K562 (cell line): ENCODE measurements at regions not wholly inside any gene's neighbourhood (a gene's known extent, or its start where the extent isn't known, plus 50 kb on each side); places are given as distances from the start of the nearest gene placed in this dataset.

Experiments
- ATAC-seq: fragments of 200-7000 bp; cut with Tn5 transposase; 3 replicates; pipeline ENCODE4 v1.9.1; 2020; ENCODE audit warnings: moderate library complexity
- BruUV-seq: library from RNA; stranded (reverse); fragments of 400-500 nt; replicated peaks from 2 replicates; lab custom pipeline; 2021; lab: Mats Ljungman, UMichigan
- CTCF ChIA-PET: fragments of 300-600 bp; formaldehyde crosslinking; extraction: SDS; loops from one replicate; lab custom pipeline; 2021; ENCODE audit warnings: low intra/inter-chr PET ratio; lab: Yijun Ruan, JAX
- POLR2A ChIA-PET: fragments of 300-600, 350-650 bp; sonication (Branson Sonifier 250); formaldehyde crosslinking; extraction: SDS; loops from one replicate; lab custom pipeline; 2021; ENCODE audit warnings: antibody characterized with exemption, inconsistent platforms; lab: Yijun Ruan, JAX
- DNase-seq, 4 experiments: peaks; one replicate each; pipeline versions ENCODE4 v3.0.0 to v3.0.0-alpha.2; 2011 to 2018; ENCODE audit warnings: low spot score in 3 of 4, mixed read lengths in 3 of 4; ENCODE audit errors: extremely low read depth in 1 of 4
- FAIRE-seq: peaks from 2 replicates; lab custom pipeline; 2011; peaks lifted over from hg19 to GRCh38; lab: Jason Lieb, UNC
- H2AFZ ChIP-seq: 2 replicates; pipeline ENCODE4 v1.6.0; 2011; ENCODE audit warnings: low read depth, low read length, control low read depth, inconsistent platforms
- H3K27ac ChIP-seq: fragments of 200-600 bp; 3 replicates; pipeline ENCODE4 v1.8.0; 2011; ENCODE audit warnings: low read depth, mild to moderate bottlenecking, control low read depth, inconsistent platforms, low read length, moderate library complexity, mixed read lengths; ENCODE audit errors: extremely low read depth
- H3K27me3 ChIP-seq, 2 experiments: fragments of 300-600 bp in 1 of 2; 2 replicates in 1 of 2; 3 replicates in 1 of 2; pipeline versions ENCODE4 v1.6.0 to v1.8.0; 2011; ENCODE audit warnings: inconsistent platforms in 2 of 2, low read length in 2 of 2, mild to moderate bottlenecking in 1 of 2, mixed read lengths in 1 of 2, moderate library complexity in 1 of 2; ENCODE audit not compliant: control insufficient read depth in 2 of 2, insufficient read depth in 2 of 2
- H3K36me3 ChIP-seq: fragments of 300-600 bp; 3 replicates; pipeline ENCODE4 v1.8.0; 2011; ENCODE audit warnings: mild to moderate bottlenecking, low read length, inconsistent platforms; ENCODE audit not compliant: control insufficient read depth, insufficient read depth
- H3K4me1 ChIP-seq, 2 experiments: fragments of 200-600 bp in 1 of 2; replicated peaks in 1 of 2; 2 replicates in 1 of 2; 3 replicates in 1 of 2; pipeline versions ENCODE4 v1.5.1 to v1.8.0; 2011; ENCODE audit warnings: inconsistent platforms in 2 of 2, low read length in 2 of 2, mild to moderate bottlenecking in 1 of 2, mixed read lengths in 1 of 2, moderate library complexity in 1 of 2; ENCODE audit not compliant: control insufficient read depth in 2 of 2, insufficient read depth in 2 of 2
- H3K4me2 ChIP-seq: 2 replicates; pipeline ENCODE4 v1.6.1; 2011; ENCODE audit warnings: low read length, control low read depth, inconsistent platforms, mixed read lengths; ENCODE audit not compliant: insufficient read depth
- H3K4me3 ChIP-seq: fragments of 200-600 bp; sonication (generic), shearing (Covaris generic); 2 replicates; pipeline ENCODE4 v1.5.1; 2016; ENCODE audit warnings: control low read depth, inconsistent platforms
- H3K79me2 ChIP-seq: fragments of 200-600 bp; 3 replicates; pipeline ENCODE4 v1.8.0; 2011; ENCODE audit warnings: low read length, inconsistent platforms; ENCODE audit not compliant: control insufficient read depth, insufficient read depth
- H3K9ac ChIP-seq, 2 experiments: 2 replicates each; pipeline versions ENCODE4 v1.6.0 to v1.6.1; 2011; ENCODE audit warnings: low read depth in 2 of 2, low read length in 2 of 2, control low read depth in 1 of 2, inconsistent platforms in 1 of 2, mild to moderate bottlenecking in 1 of 2, mixed read lengths in 1 of 2; ENCODE audit not compliant: insufficient read depth in 1 of 2
- H3K9me1 ChIP-seq: one replicate; pipeline ENCODE4 v1.6.0; 2011; ENCODE audit warnings: inconsistent platforms, mild to moderate bottlenecking, low read length, moderate library complexity; ENCODE audit not compliant: control insufficient read depth, insufficient read depth
- H3K9me3 ChIP-seq: replicated peaks from 2 replicates; pipeline ENCODE4 v1.5.1; 2011; ENCODE audit warnings: low read depth, low read length, inconsistent platforms; ENCODE audit not compliant: control insufficient read depth, insufficient read depth
- H4K20me1 ChIP-seq: replicated peaks from 2 replicates; pipeline ENCODE4 v1.6.1; 2011; ENCODE audit warnings: low read length, inconsistent platforms, mixed read lengths; ENCODE audit not compliant: control insufficient read depth, insufficient read depth
- CHD2 ChIP-seq: IDR thresholded peaks from 2 replicates; pipeline ENCODE4 v1.6.1; 2011; ENCODE audit warnings: low read depth, low read length
- E2F6 ChIP-seq, 2 experiments: IDR thresholded peaks; 2 replicates each; pipeline ENCODE4 v1.6.1; 2011; ENCODE audit warnings: borderline replicate concordance in 1 of 2, control low read depth in 1 of 2, low read depth in 1 of 2, low read length in 1 of 2, mild to moderate bottlenecking in 1 of 2, mixed read lengths in 1 of 2, moderate library complexity in 1 of 2; ENCODE audit not compliant: insufficient read depth in 1 of 2, insufficient read length in 1 of 2, poor library complexity in 1 of 2, severe bottlenecking in 1 of 2; ENCODE audit errors: extremely low read depth in 1 of 2
- HDGF ChIP-seq: fragments of 450-650 bp; IDR thresholded peaks from 2 replicates; pipeline ENCODE4 v1.6.1; 2016
- HSF4 ChIP-seq: fragments of 250-450 bp; sonication (Bioruptor Pico); IDR thresholded peaks from 2 replicates; pipeline ENCODE4 v2.1.2; 2022; ENCODE audit warnings: mild to moderate bottlenecking, moderate library complexity, borderline replicate concordance
- KLF13 ChIP-seq: fragments of 450-650 bp; IDR thresholded peaks from 2 replicates; pipeline ENCODE4 v1.6.1; 2016; ENCODE audit warnings: missing genetic modification characterization, low read depth, mild to moderate bottlenecking, missing compliant biosample characterization, moderate library complexity, borderline replicate concordance
- MBD1 ChIP-seq: fragments of 250-450 bp; sonication (Bioruptor Pico); IDR thresholded peaks from 2 replicates; pipeline ENCODE4 v1.8.0; 2022; ENCODE audit warnings: inconsistent platforms
- MECOM ChIP-seq: fragments of 250-450 bp; sonication (Bioruptor Pico); IDR thresholded peaks from 2 replicates; pipeline ENCODE4 v1.8.0; 2022; ENCODE audit warnings: inconsistent platforms
- NCOA2 ChIP-seq, 2 experiments: fragments of 450-650 bp; IDR thresholded peaks; 2 replicates each; pipeline ENCODE4 v1.6.1; 2018; ENCODE audit warnings: mild to moderate bottlenecking in 2 of 2, moderate library complexity in 1 of 2; ENCODE audit not compliant: partially characterized antibody in 2 of 2
- POLR2AphosphoS2 ChIP-seq: IDR thresholded peaks from 2 replicates; pipeline ENCODE4 v1.6.1; 2012; ENCODE audit warnings: low read length, improper control_type of control experiment
- RERE ChIP-seq: sonication (generic); formaldehyde crosslinking; IDR thresholded peaks from 2 replicates; pipeline ENCODE4 v1.8.0; 2023; ENCODE audit warnings: missing genetic modification reagents, mild to moderate bottlenecking, borderline replicate concordance
- SLC30A9 ChIP-seq: fragments of 250-450 bp; sonication (Bioruptor Pico); IDR thresholded peaks from 2 replicates; pipeline ENCODE4 v1.8.0; 2022; ENCODE audit warnings: mild to moderate bottlenecking, moderate library complexity
- ZNF140 ChIP-seq: fragments of 250-450 bp; sonication (Bioruptor Pico); IDR thresholded peaks from 2 replicates; pipeline ENCODE4 v1.8.0; 2021; ENCODE audit warnings: moderate library complexity, mild to moderate bottlenecking, inconsistent platforms
- ZNF239 ChIP-seq: fragments of 250-450 bp; sonication (Bioruptor Pico); IDR thresholded peaks from 2 replicates; pipeline ENCODE4 v1.4.0; 2020; ENCODE audit warnings: mild to moderate bottlenecking
- ZNF77 ChIP-seq: fragments of 250-450 bp; sonication (Bioruptor Pico); IDR thresholded peaks from 2 replicates; pipeline ENCODE4 v1.5.0; 2020
- WGBS: fragments of 100-300 bp; shearing (Covaris generic); methylation state at CpG from one replicate; pipeline ENCODE4 v1.1.6; 2016; ENCODE audit warnings: low coverage, mixed read lengths; ENCODE audit not compliant: insufficient coverage; ENCODE audit errors: missing lambda C conversion rate; 5-methylcytosine and 5-hydroxymethylcytosine counted together
- in situ Hi-C: fragments of 300-500 bp; cut with MboI; formaldehyde crosslinking; loops from 4 replicates; pipeline ENCODE4 v1.15.0; 2018; ENCODE audit warnings: inconsistent platforms, mixed read lengths
- intact Hi-C: fragments of 100-400 bp; cut with micrococcal nuclease; formaldehyde crosslinking; loops from 2 replicates; pipeline ENCODE4 v1.14.2; 2022

GRCh38 chr1:93738926-93739325, 57.3 kb upstream of the BCAR3 start:
- Histone ChIP-seq H3K4me3 (no peak overlapping the region), H3K9me1 (no peaks in the 10 kb centered on the region), H3K4me1 (no peaks in the 10 kb centered on the region), H3K27me3 (peaks cover 33 to 64% of the 10 kb centered on the region in 2 experiments), H3K27ac (no peak overlapping the region), H3K9ac (no peak overlapping the region), H2AFZ (no peak overlapping the region), H3K4me2 (no peak overlapping the region), H3K9me3 (no peaks in the 10 kb centered on the region), H4K20me1 (0 out of 2 replicates have a peak, but pooled peaks cover 4% of the 10 kb centered on the region), H3K79me2 (no peaks in the 10 kb centered on the region), H3K36me3 (no peaks in the 10 kb centered on the region)
- in situ Hi-C loops (loop anchor here (10.0 kb wide), 1 partner anchor 104 kb away; no protein-coding TSS in a partner anchor), intact Hi-C loops (loop anchor here (5.0 kb wide), 3 partner anchors 73 to 112 kb away; no protein-coding TSS in a partner anchor)
- DNase-seq, result no peak
- ChIA-PET POLR2A (no interaction called here), CTCF (no interaction called here)
- FAIRE-seq, result no peak
- no TSS peak for BruUV-seq
- ATAC-seq, result no peak
- 0% methylated on average over 5 of the region's 5 CpGs for WGBS
- TF ChIP-seq KLF13 (tag), result no peak
- no peak for TF ChIP-seq MECOM (CRISPR knock-in tag)
- TF ChIP-seq SLC30A9 (CRISPR knock-in tag), result no peak
- no peak for TF ChIP-seq E2F6 (IDR thresholded peaks at IDR 0.05; ENCODE audit: borderline replicate concordance in 1 of 2, extremely low read depth in 1 of 2, insufficient read depth in 1 of 2, insufficient read length in 1 of 2, low read depth in 1 of 2, low read length in 1 of 2, poor library complexity in 1 of 2, severe bottlenecking in 1 of 2)
- no peak for TF ChIP-seq NCOA2 (IDR thresholded peaks at IDR 0.05; ENCODE audit: partially characterized antibody in 2 of 2)
- no peak for TF ChIP-seq HSF4
- TF ChIP-seq CHD2, result no peak
- TF ChIP-seq POLR2AphosphoS2, result no peak
- no peak for TF ChIP-seq ZNF140 (CRISPR knock-in tag)
- no peak for TF ChIP-seq MBD1
- no peak for TF ChIP-seq ZNF239
- no peak for TF ChIP-seq ZNF77
- no peak for TF ChIP-seq HDGF
- no peak for TF ChIP-seq RERE
